Upper lobe of left lung (tissue), 6 donors: ENCODE measurements at regions not wholly inside any gene's neighbourhood (a gene's known extent, or its start where the extent isn't known, plus 50 kb on each side); places are given as distances from the start of the nearest gene placed in this dataset.

ENCODE experiments used
- ATAC-seq, 2 donors: fragments of 200-7000 bp; cut with Tn5 transposase; one replicate each; pipeline ENCODE4 v1.9.1; 2022; ENCODE audit warnings: mild to moderate bottlenecking in 2 of 2, moderate library complexity in 2 of 2; ENCODE audit not compliant: low FRiP score in 2 of 2
- DNase-seq, 2 donors: peaks; one replicate each; pipeline ENCODE4 v3.0.0-alpha.2; 2019 to 2020
- H3K27ac ChIP-seq, 4 donors: fragments of 200-600 bp; sonication (generic); one replicate each; pipeline ENCODE4 v1.5.1; 2016 to 2019
- H3K27me3 ChIP-seq, 4 donors: fragments of 200-600 bp; sonication (generic); one replicate each; pipeline ENCODE4 v1.5.1; 2017 to 2019
- H3K36me3 ChIP-seq, 4 donors: fragments of 200-600 bp; sonication (generic); one replicate each; pipeline ENCODE4 v1.5.1; 2016 to 2019
- H3K4me1 ChIP-seq, 4 donors: fragments of 200-600 bp; sonication (generic); one replicate each; pipeline ENCODE4 v1.5.1; 2018 to 2019
- H3K4me3 ChIP-seq, 4 donors: fragments of 200-600 bp; sonication (generic); one replicate each; pipeline ENCODE4 v1.5.1; 2017 to 2019; ENCODE audit warnings: mild to moderate bottlenecking in 2 of 4, moderate library complexity in 1 of 4
- H3K9me3 ChIP-seq, 4 donors: fragments of 200-600 bp; sonication (generic); one replicate each; pipeline ENCODE4 v1.5.1; 2018 to 2019
- CTCF ChIP-seq, 6 experiments: fragments of 450-650 bp in 4 of 6; fragments of 200-600 bp in 2 of 6; sonication (generic) in 2 of 6; IDR thresholded peaks; one replicate each; pipeline ENCODE4 v1.5.1; 2016 to 2019; ENCODE audit warnings: antibody characterized with exemption in 6 of 6
- EP300 ChIP-seq, 4 donors: sonication (generic); formaldehyde crosslinking; IDR thresholded peaks; one replicate each; pipeline ENCODE4 v1.5.1; 2017; ENCODE audit warnings: antibody characterized with exemption in 4 of 4, control low read depth in 2 of 4
- POLR2A ChIP-seq, 4 donors: fragments of 450-650 bp; IDR thresholded peaks; one replicate each; pipeline ENCODE4 v1.5.1; 2016 to 2017; ENCODE audit warnings: antibody characterized with exemption in 4 of 4, mild to moderate bottlenecking in 2 of 4
- POLR2AphosphoS5 ChIP-seq, 2 donors: sonication (generic); formaldehyde crosslinking; IDR thresholded peaks; one replicate each; pipeline ENCODE4 v1.5.1; 2017; ENCODE audit warnings: antibody characterized with exemption in 2 of 2
- WGBS, 2 donors: methylation state at CpG; one replicate each; pipeline ENCODE4 v1.1.5; 2017 to 2018; 5-methylcytosine and 5-hydroxymethylcytosine counted together
- donor health status: DM: no; HTN: no; CAD: no; lungs with moderate emphysema.
- donor health status: DM: no; HTN: yes; CAD: no; lungs with severe emphysema.

GRCh38 chr13:103815619-103816018, 749.4 kb upstream of the SLC10A2 start:
- no peaks in the 10 kb centered on the region for H3K27me3 ChIP-seq
- H3K9me3 ChIP-seq: no peaks in the 10 kb centered on the region
- WGBS, 2 donors: 80 to 89% methylated on average over 4 of the region's 4 CpGs
- no peak overlapping the region for H3K4me3 ChIP-seq
- TF ChIP-seq CTCF (IDR thresholded peaks at IDR 0.05) (no peak), POLR2AphosphoS5 (IDR thresholded peaks at IDR 0.05) (no peak), EP300 (IDR thresholded peaks at IDR 0.05) (no peak), POLR2A (IDR thresholded peaks at IDR 0.05) (no peak)
- ATAC-seq (no peak), DNase-seq (no peak)
- no peaks in the 10 kb centered on the region for H3K4me1 ChIP-seq
- no peaks in the 10 kb centered on the region for H3K36me3 ChIP-seq
- no peak overlapping the region for H3K27ac ChIP-seq

- ATAC-seq: no peak
- no peaks in the 10 kb centered on the region for H3K4me1 ChIP-seq
- no peak overlapping the region for H3K27ac ChIP-seq
- H3K36me3 ChIP-seq: no peaks in the 10 kb centered on the region
- no peaks in the 10 kb centered on the region for H3K27me3 ChIP-seq
- DNase-seq: no peak
- TF ChIP-seq POLR2AphosphoS5 (IDR thresholded peaks at IDR 0.05) (no peak), CTCF (IDR thresholded peaks at IDR 0.05) (no peak), POLR2A (IDR thresholded peaks at IDR 0.05) (no peak), EP300 (IDR thresholded peaks at IDR 0.05) (no peak)
- 68 to 78% methylated on average over 5 of the region's 5 CpGs for WGBS, 2 donors
- H3K4me3 ChIP-seq: no peak overlapping the region
- H3K9me3 ChIP-seq: no peaks in the 10 kb centered on the region
These were observed 746.8 kb upstream of the SLC10A2 start for GRCh38 chr13:103812971-103813370.

GRCh38 chr13:103812558-103812957, 746.3 kb upstream of the SLC10A2 start:
- TF ChIP-seq POLR2A (IDR thresholded peaks at IDR 0.05): no peak
- no peak for TF ChIP-seq EP300 (IDR thresholded peaks at IDR 0.05)
- no peak for TF ChIP-seq POLR2AphosphoS5 (IDR thresholded peaks at IDR 0.05)
- no peak for TF ChIP-seq CTCF (IDR thresholded peaks at IDR 0.05)
- no peaks in the 10 kb centered on the region for H3K36me3 ChIP-seq
- H3K4me3 ChIP-seq: no peak overlapping the region
- DNase-seq (no peak), ATAC-seq (no peak)
- H3K27ac ChIP-seq: no peak overlapping the region
- H3K27me3 ChIP-seq: no peaks in the 10 kb centered on the region
- no peaks in the 10 kb centered on the region for H3K4me1 ChIP-seq
- WGBS, 2 donors: 73 to 81% methylated on average over 4 of the region's 4 CpGs
- no peaks in the 10 kb centered on the region for H3K9me3 ChIP-seq

GRCh38 chr13:103810026-103810425, 743.8 kb upstream of the SLC10A2 start:
- no peak for TF ChIP-seq POLR2A (IDR thresholded peaks at IDR 0.05)
- TF ChIP-seq EP300 (IDR thresholded peaks at IDR 0.05): no peak
- no peak for TF ChIP-seq POLR2AphosphoS5 (IDR thresholded peaks at IDR 0.05)
- TF ChIP-seq CTCF (IDR thresholded peaks at IDR 0.05): no peak
- ATAC-seq (no peak), DNase-seq (no peak)
- H3K4me1 ChIP-seq: no peaks in the 10 kb centered on the region
- H3K27ac ChIP-seq: no peak overlapping the region
- H3K27me3 ChIP-seq: no peaks in the 10 kb centered on the region
- H3K9me3 ChIP-seq: no peaks in the 10 kb centered on the region
- H3K36me3 ChIP-seq: no peaks in the 10 kb centered on the region
- 90 to 94% methylated on average over 3 of the region's 3 CpGs for WGBS, 2 donors
- no peak overlapping the region for H3K4me3 ChIP-seq

- TF ChIP-seq POLR2A (IDR thresholded peaks at IDR 0.05) (no peak), POLR2AphosphoS5 (IDR thresholded peaks at IDR 0.05) (no peak), EP300 (IDR thresholded peaks at IDR 0.05) (no peak), CTCF (IDR thresholded peaks at IDR 0.05) (no peak)
- H3K4me1 ChIP-seq: no peaks in the 10 kb centered on the region
- no peak overlapping the region for H3K27ac ChIP-seq
- no peak overlapping the region for H3K4me3 ChIP-seq
- 38 to 40% methylated on average over 4 of the region's 4 CpGs for WGBS, 2 donors
- DNase-seq: no peak
- ATAC-seq: no peak
- no peaks in the 10 kb centered on the region for H3K36me3 ChIP-seq
- no peaks in the 10 kb centered on the region for H3K27me3 ChIP-seq
- H3K9me3 ChIP-seq: no peaks in the 10 kb centered on the region
These were observed 739.6 kb upstream of the SLC10A2 start for GRCh38 chr13:103805771-103806170.
